Stimulated activated CD4-positive, alpha-beta T cell treated with anti-CD3 and anti-CD28 coated beads, TNF-alpha, amount 100 ng/mL, for 4 hours (primary cell): ENCODE measurements at regions not wholly inside any gene's neighbourhood (a gene's known extent, or its start where the extent isn't known, plus 50 kb on each side); places are given as distances from the start of the nearest gene placed in this dataset.

Source experiments
- DNase-seq, 3 experiments: peaks; one replicate each; pipeline ENCODE4 v3.0.0-alpha.2; 2020; ENCODE audit warnings: low read depth in 3 of 3

- no peak for DNase-seq
These were observed 65.4 kb upstream of the ARAP3 start for GRCh38 chr5:141747152-141748141.

DNA sequence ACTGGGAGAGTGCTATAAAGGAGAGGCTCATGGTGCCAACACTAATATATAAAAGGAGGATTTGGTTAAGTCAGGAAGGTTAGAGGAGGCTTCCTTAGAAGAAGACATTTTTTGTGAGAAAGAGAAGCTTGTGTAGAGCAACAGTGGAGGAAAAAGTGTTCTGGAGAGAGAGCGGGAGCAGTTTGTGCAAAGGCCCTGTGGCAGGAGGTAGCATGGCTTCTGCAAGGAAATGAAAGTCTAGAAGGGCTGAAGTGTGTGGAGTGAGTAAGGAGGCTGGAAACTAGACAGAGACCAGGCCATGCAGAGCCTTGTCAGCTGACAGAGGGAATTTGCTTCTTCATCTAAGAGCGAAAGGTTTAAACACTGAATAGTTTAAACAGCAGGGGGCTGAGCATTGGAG is 64.4 kb upstream of the ARAP3 start:
- no peak for DNase-seq

DNA sequence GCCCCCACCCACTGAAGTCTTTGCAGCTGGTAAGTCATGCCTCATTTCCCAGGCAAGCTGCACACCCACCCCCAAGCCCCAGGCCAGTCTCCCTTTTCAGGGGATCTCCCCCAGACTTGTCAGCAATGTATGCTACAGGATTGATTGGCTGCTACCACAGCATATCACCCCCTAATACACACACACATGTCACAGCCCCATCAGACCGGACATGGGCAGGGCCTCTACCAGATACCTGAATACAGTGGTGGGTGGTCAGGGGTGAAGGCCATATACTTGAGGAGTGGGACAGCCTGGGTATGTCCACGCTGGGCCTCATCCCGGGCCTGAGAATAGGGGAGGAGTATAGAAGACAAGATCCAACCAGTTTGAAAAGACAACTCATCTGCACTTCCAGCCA is 63.4 kb upstream of the ARAP3 start:
- DNase-seq: no peak

DNA sequence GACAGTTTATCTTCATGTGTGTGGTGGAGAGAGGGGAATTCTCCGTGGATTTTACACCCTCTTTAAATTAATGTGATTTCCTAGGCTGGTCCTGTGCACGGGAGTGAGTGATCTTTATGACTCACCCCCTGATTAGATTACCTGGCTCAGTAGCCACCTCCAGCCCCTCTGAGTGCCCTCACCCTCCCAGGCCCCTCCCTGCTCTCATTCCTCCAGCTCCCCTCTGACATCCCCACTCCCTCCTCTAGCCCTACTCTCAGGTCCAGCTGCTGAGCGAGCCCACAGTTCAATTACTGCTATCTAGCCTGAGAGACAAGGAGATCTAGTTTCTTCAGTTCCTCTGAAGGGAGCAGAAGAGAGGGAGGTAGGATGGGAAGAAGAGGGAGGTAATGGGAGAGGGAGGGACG is 61.8 kb upstream of the ARAP3 start:
- no peak for DNase-seq

- no peak for DNase-seq
These were observed 61.1 kb upstream of the ARAP3 start for GRCh38 chr5:141742866-141743851.

- no peak for DNase-seq
These were observed 60.1 kb upstream of the ARAP3 start for GRCh38 chr5:141742144-141742543.

DNA sequence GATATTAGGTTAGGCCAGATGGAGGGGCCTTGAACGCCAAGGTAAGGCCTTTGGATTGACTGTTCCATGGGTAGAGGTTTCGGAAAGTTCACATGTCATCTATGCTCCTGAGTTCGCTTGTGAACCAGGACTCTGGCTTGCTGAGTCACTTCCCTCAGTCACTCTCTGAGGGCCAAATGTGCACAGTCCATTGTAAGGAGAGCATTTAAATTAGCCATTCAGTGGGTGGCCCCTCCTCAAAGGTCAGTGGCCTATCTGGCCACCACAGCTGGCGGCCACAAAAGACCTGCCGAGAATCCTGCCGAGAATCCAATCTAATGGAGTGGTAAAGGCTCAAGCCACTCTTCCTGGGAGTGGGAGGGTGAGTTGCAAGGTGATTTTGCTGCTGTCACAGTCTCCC is 58.9 kb upstream of the ARAP3 start:
- no peak for DNase-seq

DNA sequence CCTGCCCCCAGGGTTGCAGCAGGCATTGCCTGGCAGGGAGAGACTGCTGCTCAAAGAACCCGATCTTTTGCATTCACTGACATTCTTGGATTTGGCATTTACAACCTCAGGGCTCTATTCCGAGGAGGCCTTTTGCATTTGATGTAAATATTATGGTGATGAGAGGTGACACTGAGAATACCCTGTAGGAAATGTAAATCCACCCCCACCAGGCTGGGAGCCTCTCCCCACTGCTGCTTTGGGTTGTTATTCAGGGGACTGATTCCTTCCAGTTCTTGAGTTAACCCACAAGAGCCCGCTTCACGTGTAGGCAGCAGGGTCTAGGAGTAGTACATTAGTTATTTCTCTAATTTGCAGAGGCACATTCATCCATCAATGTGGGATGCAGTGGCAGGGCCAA is 55.5 kb upstream of the ARAP3 start:
- DNase-seq: no peak

- DNase-seq: no peak
These were observed 53.8 kb upstream of the ARAP3 start for GRCh38 chr5:141735823-141736222.

GRCh38 chr5:141734501-141735229 is 52.6 kb upstream of the ARAP3 start:
- DNase-seq: peak in 1 of 3 experiments; percentile 5

DNA sequence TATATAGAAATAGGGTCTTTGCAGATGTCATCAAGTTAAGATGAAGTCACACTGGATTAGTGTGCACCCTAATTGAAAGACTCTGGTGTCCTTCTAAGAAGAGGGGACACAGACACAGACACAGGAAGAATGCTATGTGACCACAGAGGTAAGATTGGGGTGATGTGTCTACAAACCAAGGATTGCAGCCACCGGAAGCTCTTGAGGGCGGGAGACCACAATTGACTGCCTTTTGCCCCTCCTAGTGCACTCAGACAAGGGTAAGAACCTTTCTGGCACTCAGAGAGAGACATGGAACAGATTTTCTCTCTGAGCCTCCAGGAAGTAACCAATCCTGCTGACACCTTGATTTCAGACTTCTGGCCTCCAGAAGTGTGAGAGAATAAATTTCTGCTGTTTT is 51.2 kb upstream of the ARAP3 start:
- DNase-seq: no peak

DNA sequence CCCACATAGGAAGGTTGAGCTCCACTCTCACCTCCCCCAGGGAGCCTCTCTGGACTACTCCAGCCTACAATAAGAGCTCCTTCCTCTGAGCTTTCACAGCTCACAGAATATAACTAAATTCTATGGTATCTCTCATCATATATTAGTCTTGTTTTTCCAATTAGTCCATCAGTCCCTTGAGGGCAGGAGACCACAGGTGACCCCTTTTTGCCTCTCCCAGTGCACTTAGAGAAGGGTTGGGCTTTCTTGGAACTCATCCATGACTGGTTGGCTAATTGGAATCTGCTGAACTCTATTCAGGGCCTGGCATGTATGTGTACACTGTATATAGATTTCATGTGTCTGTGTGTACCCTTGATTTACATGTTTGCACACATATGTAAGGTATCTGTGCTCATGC is 50.4 kb upstream of the ARAP3 start:
- DNase-seq: no peak
